H1 (cell line): ENCODE measurements at regions not wholly inside any gene's neighbourhood (a gene's known extent, or its start where the extent isn't known, plus 50 kb on each side); places are given as distances from the start of the nearest gene placed in this dataset.

Source experiments
- TBP ChIP-seq: IDR thresholded peaks from 2 replicates; pipeline ENCODE4 v1.6.1; 2011; ENCODE audit warnings: low read depth, low read length, improper control_type of control experiment

- no peak for TF ChIP-seq TBP
Measured at GRCh38 chr2:160952464-160953254, 207.6 kb upstream of the TANK start (continued).
